GM21360 (cell line): ENCODE measurements at regions not wholly inside any gene's neighbourhood (a gene's known extent, or its start where the extent isn't known, plus 50 kb on each side); places are given as distances from the start of the nearest gene placed in this dataset.
"Not testable (repeated sequence)": the region's sequence is repeated elsewhere in the genome, so short reads cannot be mapped to it uniquely, and the experiment has no call there.

Source experiments
- ATAC-seq: cut with Tn5 transposase; IDR thresholded peaks from one replicate; pipeline ENCODE4 v1.9.1; 2021; ENCODE audit warnings: mild to moderate bottlenecking, moderate library complexity; ENCODE audit not compliant: unreplicated experiment

- ATAC-seq: no peak
These were observed 339.8 kb downstream of the OMA1 start for GRCh38 chr1:58206749-58207148.

DNA sequence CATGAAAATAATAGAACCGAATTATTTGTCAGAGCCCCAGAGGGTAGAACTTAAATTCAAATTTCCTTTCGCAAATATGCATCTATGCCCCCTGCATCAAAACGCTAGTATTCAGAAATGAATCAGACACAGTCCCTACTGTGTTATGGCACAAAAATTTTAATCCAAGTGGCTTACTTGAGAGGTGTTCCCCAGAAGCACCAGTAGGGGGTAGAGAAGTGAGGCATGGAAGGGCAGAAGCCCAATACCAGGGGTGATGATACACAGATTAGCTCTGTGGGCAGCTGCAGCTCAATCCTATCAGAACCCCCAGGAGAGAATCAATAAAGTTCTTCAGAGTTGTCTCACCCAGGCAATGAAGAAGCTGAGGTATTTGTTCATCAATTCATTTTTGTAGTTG, 342.2 kb downstream of the OMA1 start:
- no peak for ATAC-seq

- no peak for ATAC-seq
These were observed 344.9 kb downstream of the OMA1 start for GRCh38 chr1:58201492-58202106.

DNA sequence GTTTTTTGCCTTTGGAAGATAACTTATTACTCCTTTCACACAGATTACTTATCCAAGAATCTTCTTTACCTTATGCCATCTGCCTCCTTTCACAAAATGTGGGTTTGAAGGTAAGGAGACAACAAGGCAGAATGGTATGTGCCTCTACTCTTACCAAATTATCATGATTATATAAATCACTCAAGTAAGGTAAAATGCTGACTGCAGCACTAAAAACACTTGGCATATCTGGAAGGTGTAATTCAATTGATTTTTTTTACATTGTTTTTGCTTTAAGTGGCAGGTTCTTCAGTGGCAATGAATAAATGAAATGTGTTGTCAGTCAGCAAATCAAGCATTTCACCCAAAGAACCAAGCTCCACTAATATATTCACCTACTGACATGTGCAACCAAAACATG, 346.1 kb downstream of the OMA1 start:
- ATAC-seq: no peak

DNA sequence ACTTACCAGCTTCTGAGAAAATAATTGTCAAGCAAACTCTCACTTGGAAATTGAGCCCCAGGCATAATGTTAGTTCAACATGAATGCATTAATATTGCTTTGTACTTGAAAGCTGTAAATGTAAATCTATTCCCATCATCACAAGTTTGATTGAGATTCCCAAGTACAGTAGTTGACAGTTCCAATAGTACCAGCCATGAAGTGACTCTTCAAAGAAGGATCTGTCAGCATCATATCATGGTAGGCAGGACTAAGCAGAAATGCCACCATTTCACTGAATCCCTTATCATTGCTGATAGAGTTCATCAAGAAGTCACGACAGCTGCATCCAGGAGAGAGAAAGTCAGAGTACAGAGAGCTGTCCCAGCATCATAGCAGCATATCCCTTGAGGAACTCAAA, 348.7 kb downstream of the OMA1 start:
- no peak for ATAC-seq

DNA sequence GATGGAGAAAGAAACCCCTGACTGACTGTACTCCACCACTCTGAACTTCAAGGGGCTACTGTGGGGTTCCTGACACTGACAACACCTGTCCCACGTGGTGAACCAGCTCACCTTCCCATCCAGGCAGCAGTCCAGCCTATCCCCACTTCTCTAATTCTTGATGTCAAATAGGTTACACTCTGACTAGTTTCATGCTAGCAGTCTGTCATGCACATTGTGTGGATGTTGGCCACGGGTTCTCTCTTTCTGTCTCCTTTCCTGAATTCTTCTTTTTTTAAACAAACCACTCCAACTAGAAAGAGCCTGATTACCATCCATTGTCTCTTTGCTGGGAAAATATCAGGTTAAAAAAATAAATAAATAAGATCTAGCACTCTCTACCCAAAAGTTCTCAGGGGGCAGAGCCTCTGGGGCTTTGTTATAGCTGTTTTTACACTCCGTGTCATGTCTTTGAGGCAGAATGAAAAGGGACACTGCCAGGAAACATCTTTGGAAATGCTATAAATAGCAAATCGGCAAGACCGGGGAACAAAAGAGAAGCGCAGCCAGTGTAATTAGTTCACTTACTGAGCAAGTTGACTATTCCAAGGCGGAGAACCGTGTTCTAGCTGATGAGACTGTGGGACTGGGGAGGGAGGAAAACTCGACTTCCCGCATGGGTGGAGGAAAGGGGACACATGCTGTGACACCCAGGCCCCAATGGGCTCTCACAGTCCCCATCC, 356.1 kb downstream of the OMA1 start:
- ATAC-seq: no peak

DNA sequence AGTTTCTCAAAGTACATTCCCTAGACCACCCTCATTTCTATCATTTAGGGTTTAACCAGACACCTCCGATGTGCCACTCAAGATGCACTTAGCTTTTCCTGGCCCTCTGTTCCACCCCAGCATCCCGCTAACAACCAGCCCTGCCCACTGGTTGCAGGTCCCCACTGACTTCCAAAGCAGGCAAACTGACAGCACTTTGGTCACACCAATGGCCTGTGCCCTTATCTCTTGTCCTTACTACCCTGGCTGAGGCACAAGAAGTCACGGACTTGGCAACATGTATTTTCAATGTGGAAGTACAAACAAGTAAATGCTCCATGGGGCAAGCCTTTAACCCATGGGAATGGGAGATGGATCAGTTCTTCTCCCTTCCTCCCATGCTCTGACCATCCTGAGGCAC, 357.1 kb downstream of the OMA1 start:
- no peak for ATAC-seq

GRCh38 chr1:58183286-58183685, 363.2 kb downstream of the OMA1 start:
- ATAC-seq: no peak

GRCh38 chr1:58180537-58180936, 366.0 kb downstream of the OMA1 start:
- ATAC-seq: no peak

- not testable (repeated sequence) for ATAC-seq
These were observed 377.4 kb downstream of the OMA1 start for GRCh38 chr1:58169160-58169559.

GRCh38 chr1:58167131-58167530, 379.4 kb downstream of the OMA1 start:
- not testable (repeated sequence) for ATAC-seq

GRCh38 chr1:58166417-58166816, 380.1 kb downstream of the OMA1 start:
- ATAC-seq: no peak

DNA sequence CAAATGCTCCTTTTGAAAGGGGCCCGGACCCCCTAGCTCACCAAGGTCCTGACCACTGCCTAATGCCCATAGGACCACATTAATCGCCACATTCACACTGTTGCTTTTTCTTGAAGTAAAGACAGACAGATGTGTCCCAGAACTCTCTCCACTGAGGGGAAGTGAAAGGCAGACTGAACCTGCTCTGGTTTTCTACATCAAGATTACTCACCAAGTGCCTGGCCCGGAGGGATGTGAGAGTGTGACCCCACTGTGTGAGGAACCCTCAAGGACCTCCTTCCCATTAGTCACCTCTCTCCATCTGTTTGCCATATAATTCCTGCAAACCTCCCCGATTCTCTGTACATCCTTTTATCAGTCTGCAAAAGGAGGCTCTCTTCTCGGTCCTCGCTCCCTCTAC, 381.5 kb downstream of the OMA1 start:
- ATAC-seq: peak; percentile 64

DNA sequence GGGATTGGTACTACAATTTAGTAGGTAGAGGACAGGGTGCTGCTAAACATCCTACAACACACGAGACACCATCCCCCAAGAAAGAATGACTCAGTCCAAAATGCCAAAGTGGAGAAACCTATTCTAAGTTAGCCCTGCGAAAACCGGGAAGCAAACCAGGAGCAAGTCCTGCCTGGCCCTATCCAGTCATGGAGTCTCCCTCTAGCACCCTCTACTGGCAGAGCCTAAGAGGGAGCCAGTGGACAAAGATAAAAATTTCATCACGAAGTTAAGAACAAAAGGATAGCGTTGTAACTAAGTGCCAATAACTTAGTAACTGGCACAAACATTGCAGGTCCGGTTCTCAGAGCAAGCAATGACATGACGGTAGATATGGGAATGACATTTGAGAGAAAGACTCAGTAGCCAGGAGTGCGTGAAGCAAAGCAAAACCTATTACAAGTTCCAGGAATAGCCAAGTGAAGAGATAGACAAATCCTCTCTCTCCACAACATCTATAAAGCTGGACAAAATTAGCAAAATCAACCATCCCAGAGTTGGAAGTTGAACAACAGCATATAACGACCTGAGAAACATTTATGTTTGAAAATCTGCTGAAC, 383.5 kb downstream of the OMA1 start:
- ATAC-seq: no peak

DNA sequence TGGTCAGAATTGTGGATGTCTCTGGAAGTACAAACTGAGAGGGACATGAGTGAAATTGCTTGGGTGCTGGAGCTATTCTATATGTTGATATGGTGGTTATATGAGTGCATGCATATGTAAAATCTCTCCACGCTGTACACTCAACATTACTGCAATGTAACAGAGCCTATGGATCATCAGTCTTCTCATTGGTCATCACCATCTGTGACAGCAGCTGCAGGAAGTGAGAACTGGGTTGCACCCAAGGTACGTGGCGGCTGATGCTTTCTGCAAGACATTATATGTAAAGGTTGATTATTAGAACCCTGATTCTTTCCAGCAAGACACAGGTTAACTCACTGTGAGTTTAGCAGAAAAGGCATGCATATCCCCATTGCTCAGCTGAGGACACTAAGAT, 387.1 kb downstream of the OMA1 start:
- ATAC-seq: no peak

DNA sequence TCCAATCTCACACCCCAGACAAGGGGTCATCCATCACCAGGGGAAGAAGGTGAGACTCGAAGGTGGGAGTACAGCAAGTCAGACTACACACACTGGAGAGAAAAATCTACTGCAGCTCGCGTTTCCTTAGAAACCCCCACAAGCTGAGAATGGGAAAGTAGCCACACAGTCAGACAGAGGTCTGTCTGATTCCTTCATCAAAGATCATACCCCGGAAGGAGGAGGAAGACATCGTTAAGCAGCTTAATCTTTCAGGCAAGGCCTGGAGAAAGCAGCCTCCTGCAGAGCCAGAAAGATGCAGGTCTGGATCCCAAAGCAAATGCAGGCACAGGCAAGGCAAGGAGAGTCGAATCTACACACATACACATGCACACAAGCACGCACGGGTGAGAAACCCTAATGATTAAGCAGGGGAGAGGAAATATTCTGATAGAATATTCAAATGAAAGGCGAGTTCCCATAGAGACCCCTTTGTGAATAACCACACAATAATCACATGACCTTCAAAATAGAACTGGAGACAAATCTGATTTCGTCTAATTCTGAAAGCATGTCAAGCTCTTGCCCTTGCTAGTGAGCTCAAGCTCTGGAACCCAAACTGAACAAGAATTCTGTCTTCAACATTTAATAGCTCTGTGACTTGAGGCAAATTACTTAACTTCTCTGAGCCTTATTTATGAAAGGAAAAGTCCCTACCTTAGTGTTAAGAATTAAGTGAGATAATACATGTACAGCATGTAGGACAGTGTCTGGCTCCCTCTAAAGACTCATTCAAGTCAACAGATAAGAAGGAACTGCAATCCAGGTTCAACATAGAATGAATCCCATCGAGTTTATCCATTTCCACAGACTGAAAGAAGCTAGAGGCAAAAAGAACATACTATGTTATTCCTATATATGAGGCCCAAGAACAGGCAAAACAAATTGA, 387.8 kb downstream of the OMA1 start:
- ATAC-seq: no peak

GRCh38 chr1:58158016-58158415, 388.5 kb downstream of the OMA1 start:
- no peak for ATAC-seq

- ATAC-seq: no peak
These were observed 389.3 kb downstream of the OMA1 start for GRCh38 chr1:58157256-58157655.

DNA sequence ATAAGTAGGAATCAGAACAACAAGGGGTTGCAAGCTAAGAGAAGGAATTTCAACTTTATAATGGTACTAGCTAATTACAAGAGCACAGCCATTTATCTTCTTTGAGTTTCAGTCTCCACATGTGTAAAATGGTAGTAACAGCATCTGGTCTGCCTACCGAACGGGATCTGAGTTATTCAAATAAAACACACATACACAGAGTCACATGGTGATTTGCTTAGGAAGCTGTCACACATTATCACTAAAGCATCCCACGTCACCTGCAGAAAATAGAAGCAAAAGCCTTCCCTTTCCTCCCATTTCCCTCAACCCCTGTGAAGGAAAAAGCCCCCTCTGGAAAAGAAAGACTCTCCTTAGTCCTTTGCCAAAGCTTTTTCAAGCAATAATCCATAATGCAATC, 389.7 kb downstream of the OMA1 start:
- ATAC-seq: no peak

- peak; percentile 87 for ATAC-seq
These were observed 390.4 kb downstream of the OMA1 start for GRCh38 chr1:58156124-58156468.

- ATAC-seq: peak; percentile 67
These were observed 391.0 kb downstream of the OMA1 start for GRCh38 chr1:58155418-58156123.
